HFF-Myc (cell line): ENCODE measurements at regions not wholly inside any gene's neighbourhood (a gene's known extent, or its start where the extent isn't known, plus 50 kb on each side); places are given as distances from the start of the nearest gene placed in this dataset.

ENCODE experiments used
- DNase-seq: peaks from one replicate; pipeline ENCODE4 v3.0.0-alpha.2; 2011; ENCODE audit warnings: low read depth; ENCODE audit errors: extremely low read depth
- H3K4me3 ChIP-seq: replicated peaks from 2 replicates; pipeline ENCODE4 v1.5.1; 2011; ENCODE audit warnings: low read depth, mild to moderate bottlenecking, control low read depth, low read length
- CTCF ChIP-seq: IDR thresholded peaks from 2 replicates; pipeline ENCODE4 v1.5.1; 2012; ENCODE audit warnings: mild to moderate bottlenecking, low read depth, low read length, control low read depth; ENCODE audit errors: missing control alignments

GRCh38 chr5:31137676-31138075, 55.8 kb upstream of the CDH6 start:
- DNase-seq, result no peak
- TF ChIP-seq CTCF, result no peak
- no peak overlapping the region for H3K4me3 ChIP-seq

GRCh38 chr5:31135542-31135941, 57.9 kb upstream of the CDH6 start:
- no peak overlapping the region for H3K4me3 ChIP-seq
- TF ChIP-seq CTCF, result no peak
- DNase-seq, result no peak

GRCh38 chr5:31133488-31133887, 60.0 kb upstream of the CDH6 start:
- TF ChIP-seq CTCF, result no peak
- no peak overlapping the region for H3K4me3 ChIP-seq
- DNase-seq, result peak; percentile 10

GRCh38 chr5:31131381-31131891, 62.0 kb upstream of the CDH6 start:
- no peak overlapping the region for H3K4me3 ChIP-seq
- no peak for TF ChIP-seq CTCF
- DNase-seq, result no peak

GRCh38 chr5:31130676-31131075, 62.8 kb upstream of the CDH6 start:
- no peak for TF ChIP-seq CTCF
- DNase-seq, result no peak
- H3K4me3 ChIP-seq, result no peak overlapping the region

- DNase-seq, result no peak
- TF ChIP-seq CTCF, result no peak
These were observed 68.7 kb upstream of the CDH6 start for GRCh38 chr5:31124651-31125305.

GRCh38 chr5:31124026-31124425, 69.5 kb upstream of the CDH6 start:
- no peak for TF ChIP-seq CTCF
- DNase-seq, result no peak
- H3K4me3 ChIP-seq, result no peak overlapping the region

More at GRCh38 chr5:31124651-31125305, 68.7 kb upstream of the CDH6 start:
- H3K4me3 ChIP-seq, result no peak overlapping the region
